ENCODE measurements at regions not wholly inside any gene's neighbourhood (a gene's known extent, or its start where the extent isn't known, plus 50 kb on each side); places are given as distances from the start of the nearest gene placed in this dataset.

GRCh38 chr10:29032169-29032568 lies 256.7 kb upstream of the LYZL1 start:
- TF ChIP-seq POLR2A (IDR thresholded peaks at IDR 0.05) (no peak), CTCF (IDR thresholded peaks at IDR 0.05) (no peak)
